B cell (primary cell): ENCODE measurements at regions not wholly inside any gene's neighbourhood (a gene's known extent, or its start where the extent isn't known, plus 50 kb on each side); places are given as distances from the start of the nearest gene placed in this dataset.

Experiments used
- ATAC-seq: fragments of 200-7000 bp; cut with Tn5 transposase; one replicate; pipeline ENCODE4 v1.10.0; 2021; ENCODE audit warnings: low read depth, mild to moderate bottlenecking, moderate number of reproducible peaks, moderate library complexity
- CTCF ChIA-PET: fragments of 350-600 bp; sonication (Branson Sonifier 250); formaldehyde crosslinking; loops from one replicate; lab custom pipeline; 2021; ENCODE audit warnings: antibody characterized with exemption, inconsistent platforms; lab: Charles Lee
- POLR2A ChIA-PET: fragments of 350-600 bp; sonication (Branson Sonifier 250); formaldehyde crosslinking; loops from one replicate; lab custom pipeline; 2021; ENCODE audit warnings: antibody characterized with exemption; lab: Charles Lee
- DNase-seq: peaks from one replicate; pipeline ENCODE4 v3.0.0; 2013
- H2AFZ ChIP-seq: 2 replicates; pipeline ENCODE4 v1.6.1; 2012; ENCODE audit warnings: mild to moderate bottlenecking, low read depth, low read length; ENCODE audit not compliant: insufficient read depth, poor library complexity, severe bottlenecking
- H3K27ac ChIP-seq, 2 donors: 1 replicate in 1 of 2; 2 replicates in 1 of 2; pipeline ENCODE4 v1.5.1; 2012 to 2013; ENCODE audit warnings: low read length in 2 of 2, mild to moderate bottlenecking in 2 of 2, moderate library complexity in 1 of 2
- H3K27me3 ChIP-seq, 4 experiments: fragments of 200-600 bp in 1 of 4; sonication (generic) in 1 of 4; replicated peaks in 1 of 4; 1 replicate in 2 of 4; 2 replicates in 2 of 4; pipeline versions ENCODE4 v1.6.1 to v1.7.0; 2013 to 2016; ENCODE audit warnings: low read length in 3 of 4, mild to moderate bottlenecking in 2 of 4, mixed read lengths in 1 of 4, moderate library complexity in 1 of 4; ENCODE audit not compliant: insufficient read depth in 4 of 4, control insufficient read depth in 3 of 4; ENCODE audit errors: control extremely low read depth in 1 of 4
- H3K36me3 ChIP-seq, 2 experiments: replicated peaks in 1 of 2; 1 replicate in 1 of 2; 2 replicates in 1 of 2; pipeline versions ENCODE4 v1.6.1 to v1.7.1; 2013; ENCODE audit warnings: low read length in 1 of 2; ENCODE audit not compliant: insufficient read depth in 2 of 2, control insufficient read depth in 1 of 2; ENCODE audit errors: control extremely low read depth in 1 of 2, extremely low read depth in 1 of 2
- H3K4me1 ChIP-seq, 2 donors: fragments of 200-600 bp in 1 of 2; sonication (generic) in 1 of 2; 1 replicate in 1 of 2; 2 replicates in 1 of 2; pipeline versions ENCODE4 v1.5.1 to v1.6.1; 2013 to 2017; ENCODE audit warnings: low read length in 2 of 2; ENCODE audit not compliant: control insufficient read depth in 2 of 2, insufficient read depth in 2 of 2
- H3K4me2 ChIP-seq: replicated peaks from 2 replicates; pipeline ENCODE3; 2012; ENCODE audit warnings: mild to moderate bottlenecking, low read depth, low read length; ENCODE audit not compliant: poor library complexity, severe bottlenecking
- H3K4me3 ChIP-seq, 5 experiments: fragments of 200-600 bp in 1 of 5; sonication (generic) in 1 of 5; 1 replicate in 3 of 5; 2 replicates in 2 of 5; pipeline versions ENCODE4 v1.5.1 to v1.7.0; 2011 to 2016; ENCODE audit warnings: low read length in 4 of 5, mild to moderate bottlenecking in 4 of 5, low read depth in 2 of 5, control low read depth in 1 of 5, moderate library complexity in 1 of 5; ENCODE audit not compliant: insufficient read depth in 1 of 5; ENCODE audit errors: control extremely low read depth in 1 of 5, extremely low read depth in 1 of 5
- H3K79me2 ChIP-seq: fragments of 200-600 bp; sonication (generic); one replicate; pipeline ENCODE4 v1.6.0; 2016; ENCODE audit warnings: low read length; ENCODE audit not compliant: control insufficient read depth, insufficient read depth
- H3K9ac ChIP-seq: fragments of 200-600 bp; sonication (generic); 2 replicates; pipeline ENCODE4 v1.6.1; 2017; ENCODE audit warnings: mild to moderate bottlenecking, low read length, moderate library complexity
- H3K9me3 ChIP-seq, 3 donors: one replicate each; pipeline versions ENCODE4 v1.6.1 to v1.7.1; 2013; ENCODE audit warnings: low read length in 2 of 3; ENCODE audit not compliant: control insufficient read depth in 2 of 3, insufficient read depth in 1 of 3; ENCODE audit errors: control extremely low read depth in 1 of 3
- H4K20me1 ChIP-seq: 2 replicates; pipeline ENCODE4 v1.6.0; 2012; ENCODE audit warnings: mild to moderate bottlenecking, low read length; ENCODE audit not compliant: insufficient read depth, control insufficient read depth, poor library complexity, severe bottlenecking
- H3K27ac Mint-ChIP-seq: one replicate; pipeline ENCODE4 v1.8.0; 2021; ENCODE audit warnings: mixed read lengths
- H3K27me3 Mint-ChIP-seq: one replicate; pipeline ENCODE4 v1.8.0; 2021; ENCODE audit warnings: mixed read lengths
- H3K4me1 Mint-ChIP-seq: one replicate; pipeline ENCODE4 v1.8.0; 2021; ENCODE audit warnings: mixed read lengths
- H3K4me3 Mint-ChIP-seq: one replicate; pipeline ENCODE4 v1.8.0; 2021; ENCODE audit warnings: mixed read lengths
- H3K9me3 Mint-ChIP-seq: one replicate; pipeline ENCODE4 v1.8.0; 2022; ENCODE audit warnings: mixed read lengths; ENCODE audit not compliant: insufficient read depth
- CTCF ChIP-seq: fragments of 200-600 bp; IDR thresholded peaks from one replicate; pipeline ENCODE4 v1.8.0; 2022; ENCODE audit warnings: antibody characterized with exemption, mild to moderate bottlenecking
- EZH2 ChIP-seq: IDR thresholded peaks from 2 replicates; pipeline ENCODE4 v1.6.1; 2012; ENCODE audit warnings: borderline replicate concordance, low read depth, mild to moderate bottlenecking, moderate library complexity, low read length; ENCODE audit not compliant: insufficient read depth, poor library complexity, severe bottlenecking
- WGBS: methylation state at CpG from one replicate; pipeline ENCODE4 v1.1.5; 2013; ENCODE audit warnings: missing lambda C conversion rate; ENCODE audit not compliant: insufficient coverage; 5-methylcytosine and 5-hydroxymethylcytosine counted together
- intact Hi-C: fragments of 100-400 bp; cut with micrococcal nuclease; formaldehyde crosslinking; loops from one replicate; pipeline ENCODE4 v1.10.0; 2022

GRCh38 chr6:164243012-164243610 is 828.6 kb downstream of the QKI start:
- H3K9ac ChIP-seq: no peak overlapping the region
- no peak overlapping the region for H3K27ac ChIP-seq
- no peak for DNase-seq
- no peaks in the 10 kb centered on the region for H3K27me3 ChIP-seq
- H3K36me3 ChIP-seq: no peaks in the 10 kb centered on the region
- Mint-ChIP-seq H3K9me3 (no peaks in the 10 kb centered on the region), H3K27me3 (no peaks in the 10 kb centered on the region), H3K27ac (no peak overlapping the region), H3K4me3 (no peak overlapping the region), H3K4me1 (no peaks in the 10 kb centered on the region)
- POLR2A ChIA-PET: no interaction called here
- CTCF ChIA-PET: no interaction called here
- H3K4me2 ChIP-seq: no peak overlapping the region
- no peak overlapping the region for H3K4me3 ChIP-seq
- TF ChIP-seq CTCF (no peak), EZH2 (no peak)
- no peaks in the 10 kb centered on the region for H3K79me2 ChIP-seq
- no peak overlapping the region for H2AFZ ChIP-seq
- no peak for ATAC-seq
- no peaks in the 10 kb centered on the region for H4K20me1 ChIP-seq
- WGBS: 40% methylated on average over 1 of the region's 6 CpGs
- H3K9me3 ChIP-seq: no peaks in the 10 kb centered on the region
- H3K4me1 ChIP-seq: no peaks in the 10 kb centered on the region
- intact Hi-C loops: no loop called here

GRCh38 chr6:164230804-164231203 is 816.3 kb downstream of the QKI start:
- Histone ChIP-seq H3K27me3 (no peaks in the 10 kb centered on the region), H3K4me3 (no peak overlapping the region), H4K20me1 (no peaks in the 10 kb centered on the region), H3K36me3 (no peaks in the 10 kb centered on the region), H3K27ac (no peak overlapping the region), H3K79me2 (no peaks in the 10 kb centered on the region), H3K4me1 (no peaks in the 10 kb centered on the region), H3K4me2 (no peak overlapping the region), H3K9me3 (peaks cover 0 to 5% (median 0%) of the 10 kb centered on the region in 3 donors), H2AFZ (no peak overlapping the region), H3K9ac (no peak overlapping the region)
- no peak for DNase-seq
- intact Hi-C loops: no loop called here
- no peak overlapping the region for H3K4me3 Mint-ChIP-seq
- no peak overlapping the region for H3K27ac Mint-ChIP-seq
- H3K9me3 Mint-ChIP-seq: peaks cover 5% of the 10 kb centered on the region
- ChIA-PET POLR2A (no interaction called here), CTCF (no interaction called here)
- H3K4me1 Mint-ChIP-seq: no peaks in the 10 kb centered on the region
- no peak for TF ChIP-seq EZH2
- TF ChIP-seq CTCF: no peak
- 86% methylated on average over 8 of the region's 9 CpGs for WGBS
- no peak for ATAC-seq
- H3K27me3 Mint-ChIP-seq: no peaks in the 10 kb centered on the region
